ENCODE measurements at regions not wholly inside any gene's neighbourhood (a gene's known extent, or its start where the extent isn't known, plus 50 kb on each side); places are given as distances from the start of the nearest gene placed in this dataset.

DNA sequence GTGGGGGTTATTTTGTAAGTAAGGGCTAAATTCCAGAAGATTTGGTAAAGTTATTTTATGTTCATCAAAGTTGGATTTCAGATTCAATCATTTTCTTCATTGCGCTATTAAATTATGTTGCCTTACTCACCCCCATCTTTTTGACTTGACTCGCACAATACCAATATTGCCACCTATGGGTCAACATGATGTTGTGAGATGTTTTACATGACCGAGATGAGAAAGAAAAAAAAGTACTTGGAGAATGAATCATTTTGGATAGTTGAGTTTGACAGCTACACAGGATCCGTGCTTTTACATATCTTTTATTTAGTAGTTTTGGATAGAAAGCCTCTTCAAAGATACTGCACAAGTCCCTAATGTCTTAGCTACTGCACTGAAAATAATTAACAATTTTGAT is 224.2 kb upstream of the EMCN start:
- no peaks in the 10 kb centered on the region for H3K27me3 ChIP-seq (ENCODE audit: insufficient read depth, low read depth)
- H3K9me2 ChIP-seq (ENCODE audit: insufficient read depth) = no peaks in the 10 kb centered on the region
- no peak overlapping the region for H3K4me2 ChIP-seq
- peaks cover 14% of the 10 kb centered on the region for H3K4me1 ChIP-seq (replicated peaks; ENCODE audit: insufficient read depth)
- no peaks in the 10 kb centered on the region for H3K36me3 ChIP-seq (ENCODE audit: low read depth)
- H3F3A ChIP-seq (ENCODE audit: insufficient read depth, low read depth) = no peaks in the 10 kb centered on the region
- intact Hi-C loops (cut with micrococcal nuclease; ENCODE audit: unreplicated experiment) = loop anchor here (2.0 to 10.0 kb wide), 2 partner anchors 321 to 603 kb away; partner anchors contain the start of gene PPP3CA
- no peak overlapping the region for H2AFZ ChIP-seq
- TF ChIP-seq CTCF (conservative IDR thresholded peaks at IDR 0.05) (peak; percentile 52), EZH2 (IDR thresholded peaks at IDR 0.05; ENCODE audit: low read depth) (no peak)
- peak in 1 of 2 experiments; percentile 38 for DNase-seq
- no peaks in the 10 kb centered on the region for H3K79me2 ChIP-seq (ENCODE audit: low read depth)
- H4K20me1 ChIP-seq (ENCODE audit: insufficient read depth) = no peaks in the 10 kb centered on the region
- CTCF ChIA-PET = no interaction called here
- no peak overlapping the region for H3K4me3 ChIP-seq
- H3K9me3 ChIP-seq (ENCODE audit: insufficient read depth, low read depth) = no peaks in the 10 kb centered on the region
- POLR2A ChIA-PET (ENCODE audit: unreplicated experiment) = interaction anchor here (0.6 kb wide), 1 partner anchor 64 kb away, joined by 3 read pairs; no protein-coding TSS in a partner anchor
- no TSS peak for BruUV-seq (replicated peaks)
- H3K27ac ChIP-seq = no peak overlapping the region

- POLR2A ChIA-PET (ENCODE audit: unreplicated experiment) = no interaction called here
- Histone ChIP-seq H3F3A (ENCODE audit: insufficient read depth, low read depth) (no peaks in the 10 kb centered on the region), H3K79me2 (ENCODE audit: low read depth) (no peaks in the 10 kb centered on the region), H3K27me3 (ENCODE audit: insufficient read depth, low read depth) (no peaks in the 10 kb centered on the region), H4K20me1 (ENCODE audit: insufficient read depth) (no peaks in the 10 kb centered on the region), H3K4me2 (no peak overlapping the region), H2AFZ (no peak overlapping the region), H3K4me3 (no peak overlapping the region), H3K36me3 (ENCODE audit: low read depth) (no peaks in the 10 kb centered on the region), H3K4me1 (replicated peaks; ENCODE audit: insufficient read depth) (peaks cover 14% of the 10 kb centered on the region), H3K9me2 (ENCODE audit: insufficient read depth) (no peaks in the 10 kb centered on the region), H3K9me3 (ENCODE audit: insufficient read depth, low read depth) (no peaks in the 10 kb centered on the region), H3K27ac (no peak overlapping the region)
- TF ChIP-seq CTCF (conservative IDR thresholded peaks at IDR 0.05) = no peak
- no peak for DNase-seq
- intact Hi-C loops (cut with micrococcal nuclease; ENCODE audit: unreplicated experiment) = loop anchor here (10.0 kb wide), 1 partner anchor 155 kb away; no protein-coding TSS in a partner anchor
- CTCF ChIA-PET = no interaction called here
- no TSS peak for BruUV-seq (replicated peaks)
These were observed 221.6 kb upstream of the EMCN start for GRCh38 chr4:100739426-100739825.

- H2AFZ ChIP-seq = peak overlapping the region; percentile 64; the same call in 1 of the 2 replicates
- TSS peak; percentile 91 for BruUV-seq (replicated peaks)
- ChIA-PET CTCF (interaction anchor here (0.6 to 1.0 kb wide), 5 partner anchors 265 to 992 kb away, joined by 3 to 8 read pairs (median 5); no protein-coding TSS in a partner anchor), POLR2A (ENCODE audit: unreplicated experiment) (interaction anchor here (0.6 to 0.9 kb wide), 3 partner anchors 123 to 788 kb away, joined by 3 to 7 read pairs (median 4); partner anchors contain the start of gene H2AZ1)
- no peaks in the 10 kb centered on the region for H3K36me3 ChIP-seq (ENCODE audit: low read depth)
- no peaks in the 10 kb centered on the region for H3K9me2 ChIP-seq (ENCODE audit: insufficient read depth)
- no peaks in the 10 kb centered on the region for H3K27me3 ChIP-seq (ENCODE audit: insufficient read depth, low read depth)
- H3K9me3 ChIP-seq (ENCODE audit: insufficient read depth, low read depth) = no peaks in the 10 kb centered on the region
- no peaks in the 10 kb centered on the region for H3F3A ChIP-seq (ENCODE audit: insufficient read depth, low read depth)
- no peaks in the 10 kb centered on the region for H4K20me1 ChIP-seq (ENCODE audit: insufficient read depth)
- H3K4me1 ChIP-seq (replicated peaks; ENCODE audit: insufficient read depth) = peaks cover 14% of the 10 kb centered on the region
- DNase-seq = peak; percentile 55 to 81
- H3K79me2 ChIP-seq (ENCODE audit: low read depth) = no peaks in the 10 kb centered on the region
- intact Hi-C loops (cut with micrococcal nuclease; ENCODE audit: unreplicated experiment) = loop anchor here (10.0 kb wide), 1 partner anchor 154 kb away; no protein-coding TSS in a partner anchor
- peak overlapping the region; percentile 85 for H3K27ac ChIP-seq
- H3K4me3 ChIP-seq = no peak overlapping the region
- 0 out of 2 replicates have a peak overlapping the region, but pooled peaks have one; percentile 42 for H3K4me2 ChIP-seq
- no peak for TF ChIP-seq EZH2 (IDR thresholded peaks at IDR 0.05; ENCODE audit: low read depth)
- no peak for TF ChIP-seq CTCF (conservative IDR thresholded peaks at IDR 0.05)
These were observed 220.7 kb upstream of the EMCN start for GRCh38 chr4:100738196-100739165.
